GM18505 (cell line): ENCODE measurements at regions not wholly inside any gene's neighbourhood (a gene's known extent, or its start where the extent isn't known, plus 50 kb on each side); places are given as distances from the start of the nearest gene placed in this dataset.

Experiments used
- ATAC-seq: cut with Tn5 transposase; IDR thresholded peaks from one replicate; pipeline ENCODE4 v1.9.1; 2021; ENCODE audit not compliant: unreplicated experiment
- POLR2A ChIP-seq: IDR thresholded peaks from 4 replicates; pipeline ENCODE4 v1.6.1; 2011; ENCODE audit warnings: borderline replicate concordance; ENCODE audit not compliant: insufficient read depth, insufficient read length; ENCODE audit errors: extremely low read depth

- ATAC-seq, result no peak
- no peak for TF ChIP-seq POLR2A
These were observed 616.2 kb downstream of the DNAH5 start for GRCh38 chr5:13328316-13328715.

GRCh38 chr5:13325765-13326164 lies 618.7 kb downstream of the DNAH5 start:
- TF ChIP-seq POLR2A, result no peak
- no peak for ATAC-seq

- ATAC-seq, result no peak
- TF ChIP-seq POLR2A, result no peak
These were observed 621.7 kb downstream of the DNAH5 start for GRCh38 chr5:13322769-13323168.

- TF ChIP-seq POLR2A, result no peak
- ATAC-seq, result no peak
These were observed 626.8 kb downstream of the DNAH5 start for GRCh38 chr5:13317654-13318053.

- no peak for ATAC-seq
These were observed 628.3 kb downstream of the DNAH5 start for GRCh38 chr5:13316176-13316575.

GRCh38 chr5:13307480-13307879 lies 637.0 kb downstream of the DNAH5 start:
- no peak for TF ChIP-seq POLR2A
- ATAC-seq, result no peak

More at GRCh38 chr5:13316176-13316575, 628.3 kb downstream of the DNAH5 start:
- no peak for TF ChIP-seq POLR2A

- no peak for TF ChIP-seq POLR2A
- ATAC-seq, result no peak
These were observed 641.0 kb downstream of the DNAH5 start for GRCh38 chr5:13303445-13303844.

GRCh38 chr5:13278811-13279210 lies 665.7 kb downstream of the DNAH5 start:
- no peak for ATAC-seq
- no peak for TF ChIP-seq POLR2A

GRCh38 chr5:13278148-13278547 lies 666.3 kb downstream of the DNAH5 start:
- no peak for TF ChIP-seq POLR2A
- no peak for ATAC-seq

- no peak for TF ChIP-seq POLR2A
- ATAC-seq, result no peak
These were observed 668.3 kb downstream of the DNAH5 start for GRCh38 chr5:13276156-13276555.

- no peak for TF ChIP-seq POLR2A
- no peak for ATAC-seq
These were observed 680.8 kb downstream of the DNAH5 start for GRCh38 chr5:13263701-13264100.

GRCh38 chr5:13253111-13253510 lies 691.4 kb downstream of the DNAH5 start:
- no peak for ATAC-seq
- no peak for TF ChIP-seq POLR2A

- no peak for TF ChIP-seq POLR2A
These were observed 691.8 kb downstream of the DNAH5 start for GRCh38 chr5:13252699-13253098.

GRCh38 chr5:13251623-13252376 lies 692.7 kb downstream of the DNAH5 start:
- no peak for ATAC-seq
- no peak for TF ChIP-seq POLR2A

More at GRCh38 chr5:13252699-13253098, 691.8 kb downstream of the DNAH5 start:
- no peak for ATAC-seq

- TF ChIP-seq POLR2A, result no peak
- no peak for ATAC-seq
These were observed 693.8 kb downstream of the DNAH5 start for GRCh38 chr5:13250464-13251291.

GRCh38 chr5:13249854-13250253 lies 694.6 kb downstream of the DNAH5 start:
- no peak for TF ChIP-seq POLR2A
- no peak for ATAC-seq
